GM12865 (cell line): ENCODE measurements at regions not wholly inside any gene's neighbourhood (a gene's known extent, or its start where the extent isn't known, plus 50 kb on each side); places are given as distances from the start of the nearest gene placed in this dataset.

ENCODE experiments used
- DNase-seq: peaks from one replicate; pipeline ENCODE4 v3.0.0; 2010; ENCODE audit warnings: low read depth
- H3K4me3 ChIP-seq: 2 replicates; pipeline ENCODE4 v1.5.1; 2011; ENCODE audit warnings: mild to moderate bottlenecking, low read depth, low read length, control low read depth
- TF ChIP-seq, protein P1 (sequence below): IDR thresholded peaks from 2 replicates; pipeline ENCODE4 v1.5.1; 2011; ENCODE audit warnings: low read length, control low read depth, low read depth, inconsistent platforms; ENCODE audit not compliant: insufficient read depth; ENCODE audit errors: missing control alignments

- H3K4me3 ChIP-seq, result peak overlapping the region; percentile 41
- TF ChIP-seq, protein P1, sequence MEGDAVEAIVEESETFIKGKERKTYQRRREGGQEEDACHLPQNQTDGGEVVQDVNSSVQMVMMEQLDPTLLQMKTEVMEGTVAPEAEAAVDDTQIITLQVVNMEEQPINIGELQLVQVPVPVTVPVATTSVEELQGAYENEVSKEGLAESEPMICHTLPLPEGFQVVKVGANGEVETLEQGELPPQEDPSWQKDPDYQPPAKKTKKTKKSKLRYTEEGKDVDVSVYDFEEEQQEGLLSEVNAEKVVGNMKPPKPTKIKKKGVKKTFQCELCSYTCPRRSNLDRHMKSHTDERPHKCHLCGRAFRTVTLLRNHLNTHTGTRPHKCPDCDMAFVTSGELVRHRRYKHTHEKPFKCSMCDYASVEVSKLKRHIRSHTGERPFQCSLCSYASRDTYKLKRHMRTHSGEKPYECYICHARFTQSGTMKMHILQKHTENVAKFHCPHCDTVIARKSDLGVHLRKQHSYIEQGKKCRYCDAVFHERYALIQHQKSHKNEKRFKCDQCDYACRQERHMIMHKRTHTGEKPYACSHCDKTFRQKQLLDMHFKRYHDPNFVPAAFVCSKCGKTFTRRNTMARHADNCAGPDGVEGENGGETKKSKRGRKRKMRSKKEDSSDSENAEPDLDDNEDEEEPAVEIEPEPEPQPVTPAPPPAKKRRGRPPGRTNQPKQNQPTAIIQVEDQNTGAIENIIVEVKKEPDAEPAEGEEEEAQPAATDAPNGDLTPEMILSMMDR, result no peak
- peak; percentile 50 for DNase-seq
These were observed 50.3 kb upstream of the PREP start for GRCh38 chr6:105452924-105453756.
